Liver (tissue), 7 donors: ENCODE measurements at regions not wholly inside any gene's neighbourhood (a gene's known extent, or its start where the extent isn't known, plus 50 kb on each side); places are given as distances from the start of the nearest gene placed in this dataset.

ENCODE experiments used
- DNase-seq: peaks from one replicate; pipeline ENCODE4 v3.0.0-alpha.2; 2017; ENCODE audit warnings: low spot score
- H3K27ac ChIP-seq, 2 donors: one replicate each; pipeline ENCODE4 v1.7.0; 2013; ENCODE audit warnings: inconsistent platforms in 2 of 2, low read length in 2 of 2, control low read depth in 1 of 2, low read depth in 1 of 2, mild to moderate bottlenecking in 1 of 2
- H3K27me3 ChIP-seq, 4 donors: one replicate each; pipeline versions ENCODE4 v1.6.1 to v1.7.0; 2013; ENCODE audit warnings: low read length in 3 of 4, inconsistent platforms in 1 of 4, mild to moderate bottlenecking in 1 of 4, moderate library complexity in 1 of 4; ENCODE audit not compliant: control insufficient read depth in 4 of 4, insufficient read depth in 4 of 4
- H3K36me3 ChIP-seq, 4 donors: one replicate each; pipeline versions ENCODE4 v1.6.1 to v1.7.0; 2013; ENCODE audit warnings: low read length in 3 of 4, mild to moderate bottlenecking in 3 of 4, low read depth in 1 of 4, moderate library complexity in 1 of 4; ENCODE audit not compliant: control insufficient read depth in 4 of 4, insufficient read depth in 3 of 4
- H3K4me1 ChIP-seq, 4 donors: one replicate each; pipeline versions ENCODE4 v1.6.1 to v1.7.0; 2013; ENCODE audit warnings: low read length in 3 of 4, mild to moderate bottlenecking in 3 of 4, moderate library complexity in 1 of 4; ENCODE audit not compliant: control insufficient read depth in 4 of 4, insufficient read depth in 4 of 4
- H3K4me3 ChIP-seq, 3 donors: one replicate each; pipeline versions ENCODE4 v1.6.1 to v1.7.0; 2013; ENCODE audit warnings: low read length in 3 of 3, control low read depth in 1 of 3, low read depth in 1 of 3, mild to moderate bottlenecking in 1 of 3
- H3K9ac ChIP-seq, 2 donors: one replicate each; pipeline ENCODE4 v1.7.0; 2013; ENCODE audit warnings: low read length in 2 of 2, mild to moderate bottlenecking in 2 of 2, moderate library complexity in 2 of 2, control low read depth in 1 of 2, low read depth in 1 of 2
- H3K9me3 ChIP-seq, 4 donors: one replicate each; pipeline versions ENCODE4 v1.6.1 to v1.7.0; 2013; ENCODE audit warnings: low read length in 3 of 4; ENCODE audit not compliant: control insufficient read depth in 4 of 4
- ATF3 ChIP-seq: IDR thresholded peaks from 2 replicates; pipeline ENCODE4 v1.6.1; 2016; ENCODE audit warnings: antibody characterized with exemption
- EGR1 ChIP-seq, 2 donors: IDR thresholded peaks; 2 replicates each; pipeline ENCODE4 v1.6.1; 2016 to 2018; ENCODE audit warnings: antibody characterized with exemption in 2 of 2, low read depth in 2 of 2
- FOXA1 ChIP-seq: IDR thresholded peaks from 2 replicates; pipeline ENCODE4 v1.6.1; 2016; ENCODE audit warnings: antibody characterized with exemption
- FOXA2 ChIP-seq: IDR thresholded peaks from 2 replicates; pipeline ENCODE4 v1.6.1; 2016; ENCODE audit warnings: antibody characterized with exemption
- GABPA ChIP-seq, 2 donors: IDR thresholded peaks in 1 of 2; conservative IDR thresholded peaks in 1 of 2; 2 replicates each; pipeline ENCODE4 v1.6.1; 2016; ENCODE audit warnings: antibody characterized with exemption in 2 of 2, mild to moderate bottlenecking in 1 of 2, moderate library complexity in 1 of 2
- HNF4A ChIP-seq, 2 donors: conservative IDR thresholded peaks; 2 replicates each; pipeline ENCODE4 v1.6.1; 2016; ENCODE audit warnings: antibody characterized with exemption in 2 of 2, mild to moderate bottlenecking in 2 of 2
- HNF4G ChIP-seq: IDR thresholded peaks from 2 replicates; pipeline ENCODE4 v1.6.1; 2016; ENCODE audit warnings: antibody characterized with exemption
- JUND ChIP-seq, 2 donors: IDR thresholded peaks; 2 replicates each; pipeline ENCODE4 v1.6.1; 2016; ENCODE audit warnings: antibody characterized with exemption in 2 of 2
- MAX ChIP-seq: IDR thresholded peaks from 2 replicates; pipeline ENCODE4 v1.6.1; 2016; ENCODE audit warnings: antibody characterized with exemption
- NR2F2 ChIP-seq: IDR thresholded peaks from 2 replicates; pipeline ENCODE4 v1.6.1; 2016; ENCODE audit warnings: antibody characterized with exemption
- RAD21 ChIP-seq, 2 donors: IDR thresholded peaks; 2 replicates each; pipeline ENCODE4 v1.6.1; 2016; ENCODE audit warnings: antibody characterized with exemption in 2 of 2, mild to moderate bottlenecking in 2 of 2
- REST ChIP-seq: IDR thresholded peaks from 2 replicates; pipeline ENCODE4 v1.6.1; 2016; ENCODE audit warnings: antibody characterized with exemption, mild to moderate bottlenecking
- RXRA ChIP-seq, 2 donors: IDR thresholded peaks; 2 replicates each; pipeline ENCODE4 v1.6.1; 2017 to 2018; ENCODE audit warnings: antibody characterized with exemption in 2 of 2, mild to moderate bottlenecking in 1 of 2
- SP1 ChIP-seq: IDR thresholded peaks from 2 replicates; pipeline ENCODE4 v1.6.1; 2018; ENCODE audit warnings: antibody characterized with exemption, mild to moderate bottlenecking
- YY1 ChIP-seq: IDR thresholded peaks from 2 replicates; pipeline ENCODE4 v1.6.1; 2016; ENCODE audit warnings: antibody characterized with exemption, mild to moderate bottlenecking
- ZBTB33 ChIP-seq: IDR thresholded peaks from 2 replicates; pipeline ENCODE4 v1.6.1; 2016; ENCODE audit warnings: antibody characterized with exemption
- WGBS: extraction: QIAGEN DNeasy Blood & Tissue Kit; methylation state at CpG from one replicate; pipeline ENCODE4 v1.1.7; 2013; 5-methylcytosine and 5-hydroxymethylcytosine counted together
- donor health status: healthy.
- donor health status: healthy.
- donor health status: healthy.
- donor health status: healthy.

DNA sequence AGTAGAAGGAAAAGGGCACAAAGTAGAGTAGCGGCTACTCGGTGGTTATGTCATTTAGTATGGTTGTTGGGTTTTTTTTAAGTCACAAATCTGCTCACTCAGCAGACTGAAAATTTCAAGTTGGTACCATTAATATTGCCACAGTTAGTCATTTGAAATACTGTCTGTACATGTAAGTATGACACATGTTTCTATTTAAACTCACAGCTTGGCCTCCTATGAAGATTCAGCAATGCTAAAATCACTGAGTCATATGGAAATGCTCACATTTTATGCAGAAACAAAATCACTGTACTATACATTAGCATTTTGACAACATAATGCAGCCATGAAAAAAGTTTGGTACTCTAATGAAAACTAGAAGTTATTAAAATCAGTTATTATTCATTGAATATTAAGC lies 571.9 kb downstream of the TAFA4 start:
- H3K27me3 ChIP-seq = no peaks in the 10 kb centered on the region
- DNase-seq = no peak
- H3K9me3 ChIP-seq = no peaks in the 10 kb centered on the region
- no peak overlapping the region for H3K9ac ChIP-seq
- no peak overlapping the region for H3K4me3 ChIP-seq
- H3K27ac ChIP-seq = no peak overlapping the region
- no peak for TF ChIP-seq GABPA (IDR thresholded peaks at IDR 0.05 in 1 of 2, conservative IDR thresholded peaks at IDR 0.05 in 1 of 2)
- H3K36me3 ChIP-seq = no peaks in the 10 kb centered on the region
- no peaks in the 10 kb centered on the region for H3K4me1 ChIP-seq
- 95% methylated on average over 2 of the region's 2 CpGs for WGBS

- Histone ChIP-seq H3K9me3 (no peaks in the 10 kb centered on the region), H3K36me3 (no peaks in the 10 kb centered on the region), H3K27ac (no peak overlapping the region), H3K4me1 (no peaks in the 10 kb centered on the region), H3K27me3 (no peaks in the 10 kb centered on the region), H3K4me3 (no peak overlapping the region), H3K9ac (no peak overlapping the region)
- WGBS = 71% methylated on average over 2 of the region's 2 CpGs
- no peak for DNase-seq
- no peak for TF ChIP-seq JUND (IDR thresholded peaks at IDR 0.05)
- no peak for TF ChIP-seq RXRA (IDR thresholded peaks at IDR 0.05)
- TF ChIP-seq FOXA1 = no peak
- TF ChIP-seq HNF4G = no peak
- TF ChIP-seq FOXA2 = no peak
- no peak for TF ChIP-seq YY1
- no peak for TF ChIP-seq HNF4A (conservative IDR thresholded peaks at IDR 0.05)
- no peak for TF ChIP-seq REST
- TF ChIP-seq NR2F2 = no peak
- no peak for TF ChIP-seq SP1
- TF ChIP-seq EGR1 (IDR thresholded peaks at IDR 0.05; ENCODE audit: low read depth in 2 of 2) = no peak
- no peak for TF ChIP-seq ZBTB33
- no peak for TF ChIP-seq ATF3
These were observed 586.6 kb downstream of the TAFA4 start for GRCh38 chr3:68345781-68346180.

DNA sequence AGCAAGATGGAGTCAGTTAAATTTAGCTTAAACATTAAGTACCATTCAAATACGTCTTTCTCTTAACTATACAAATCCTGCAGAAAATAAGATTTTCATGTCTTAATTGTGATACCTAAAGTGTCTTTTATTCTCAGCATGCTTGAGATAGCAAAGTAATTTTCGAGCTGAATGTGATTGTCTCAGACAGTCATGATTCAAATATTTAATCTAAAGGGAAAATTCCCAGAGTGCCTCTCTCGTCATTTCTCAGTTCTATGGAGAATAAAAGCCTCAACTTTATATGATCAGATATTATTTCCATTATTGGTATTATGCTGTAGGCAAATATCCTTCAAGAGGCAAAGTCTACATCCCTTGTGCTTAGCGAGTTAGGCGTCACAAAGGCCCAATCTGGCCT lies 589.9 kb downstream of the TAFA4 start:
- H3K4me1 ChIP-seq = no peaks in the 10 kb centered on the region
- WGBS = 77% methylated on average over 5 of the region's 5 CpGs
- H3K9me3 ChIP-seq = no peaks in the 10 kb centered on the region
- H3K4me3 ChIP-seq = no peak overlapping the region
- no peak for TF ChIP-seq MAX
- TF ChIP-seq YY1 = no peak
- TF ChIP-seq ATF3 = no peak
- TF ChIP-seq RXRA (IDR thresholded peaks at IDR 0.05) = no peak
- no peak for TF ChIP-seq GABPA (IDR thresholded peaks at IDR 0.05 in 1 of 2, conservative IDR thresholded peaks at IDR 0.05 in 1 of 2)
- no peak for TF ChIP-seq RAD21 (IDR thresholded peaks at IDR 0.05)
- no peak overlapping the region for H3K9ac ChIP-seq
- no peaks in the 10 kb centered on the region for H3K27me3 ChIP-seq
- no peak for DNase-seq
- H3K36me3 ChIP-seq = no peaks in the 10 kb centered on the region
- H3K27ac ChIP-seq = no peak overlapping the region
